Gastrocnemius medialis (tissue), 4 donors: ENCODE measurements at regions not wholly inside any gene's neighbourhood (a gene's known extent, or its start where the extent isn't known, plus 50 kb on each side); places are given as distances from the start of the nearest gene placed in this dataset.

Experiments
- ATAC-seq, 2 donors: fragments of 150-250 bp; one replicate each; pipeline ENCODE4 v1.9.1; 2016
- DNase-seq, 2 donors: peaks; one replicate each; pipeline ENCODE4 v3.0.0-alpha.2; 2019
- H3K27ac ChIP-seq, 4 donors: fragments of 200-600 bp; sonication (generic); 1 replicate in 1 of 4; 2 replicates in 3 of 4; pipeline ENCODE4 v1.5.1; 2016 to 2018; ENCODE audit warnings: mild to moderate bottlenecking in 2 of 4, moderate library complexity in 1 of 4
- H3K27me3 ChIP-seq, 3 donors: fragments of 200-600 bp; sonication (generic) in 2 of 3; 1 replicate in 1 of 3; 2 replicates in 2 of 3; pipeline versions ENCODE4 v1.5.1 to v1.6.0; 2016 to 2019; ENCODE audit warnings: mild to moderate bottlenecking in 1 of 3, moderate library complexity in 1 of 3
- H3K36me3 ChIP-seq, 2 donors: fragments of 200-600 bp; sonication (generic) in 1 of 2; one replicate each; pipeline ENCODE4 v1.5.1; 2017 to 2018
- H3K4me1 ChIP-seq, 2 donors: fragments of 200-600 bp; sonication (generic) in 1 of 2; one replicate each; pipeline ENCODE4 v1.5.1; 2016 to 2017; ENCODE audit warnings: mild to moderate bottlenecking in 2 of 2
- H3K4me3 ChIP-seq, 4 donors: fragments of 200-600 bp; sonication (generic) in 3 of 4; 1 replicate in 1 of 4; 2 replicates in 3 of 4; pipeline ENCODE4 v1.5.1; 2016 to 2019; ENCODE audit warnings: mild to moderate bottlenecking in 2 of 4
- H3K9me3 ChIP-seq, 3 donors: fragments of 200-600 bp; sonication (generic) in 2 of 3; 1 replicate in 1 of 3; 2 replicates in 2 of 3; pipeline ENCODE4 v1.5.1; 2016 to 2019
- POLR2A ChIP-seq, 2 donors: fragments of 450-650 bp; IDR thresholded peaks; one replicate each; pipeline ENCODE4 v1.6.1; 2017; ENCODE audit warnings: antibody characterized with exemption in 2 of 2, mild to moderate bottlenecking in 2 of 2, moderate library complexity in 2 of 2
- in situ Hi-C, 4 donors: fragments of 200-750 bp; cut with MboI; loops; one replicate each; pipeline versions ENCODE4 v1.15.0 to v1.8.0; 2017; ENCODE audit warnings: low sequenced_read_pairs in 4 of 4
- intact Hi-C: fragments of 100-400 bp; cut with DNase I; formaldehyde crosslinking; loops from one replicate; pipeline ENCODE4 v1.15.1; 2023; ENCODE audit warnings: low total_unique reads
- TF ChIP-seq, protein P1 (sequence below), 5 experiments: fragments of 450-650 bp in 3 of 5; fragments of 200-600 bp in 2 of 5; sonication (generic) in 2 of 5; IDR thresholded peaks in 4 of 5; conservative IDR thresholded peaks in 1 of 5; 1 replicate in 4 of 5; 2 replicates in 1 of 5; pipeline ENCODE4 v1.5.1; 2016 to 2019; ENCODE audit warnings: antibody characterized with exemption in 5 of 5, mild to moderate bottlenecking in 3 of 5, moderate library complexity in 3 of 5

DNA sequence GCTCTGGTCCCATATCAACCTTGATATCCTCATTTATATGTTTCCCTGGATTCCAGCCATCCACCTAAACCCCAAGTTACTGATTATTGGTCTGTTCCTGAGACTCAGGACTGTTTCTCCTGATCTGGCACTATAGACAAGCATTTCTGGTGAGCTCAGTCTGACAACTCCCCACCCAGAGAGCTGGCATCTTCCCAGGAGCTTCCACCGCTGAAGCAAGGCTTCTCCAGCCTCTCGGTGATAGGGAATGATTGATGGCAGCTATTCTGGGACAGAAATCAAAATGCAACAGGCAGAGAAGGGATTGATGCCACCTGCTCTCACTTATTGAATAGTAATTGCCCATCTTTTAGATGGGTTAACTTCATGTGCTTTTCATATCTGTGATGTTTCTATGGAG, 169.7 kb upstream of the GGTLC1 start:
- Histone ChIP-seq H3K36me3 (no peaks in the 10 kb centered on the region), H3K27me3 (no peaks in the 10 kb centered on the region), H3K9me3 (no peaks in the 10 kb centered on the region), H3K4me1 (no peaks in the 10 kb centered on the region), H3K4me3 (no peak overlapping the region), H3K27ac (no peak overlapping the region)
- TF ChIP-seq, protein P1, sequence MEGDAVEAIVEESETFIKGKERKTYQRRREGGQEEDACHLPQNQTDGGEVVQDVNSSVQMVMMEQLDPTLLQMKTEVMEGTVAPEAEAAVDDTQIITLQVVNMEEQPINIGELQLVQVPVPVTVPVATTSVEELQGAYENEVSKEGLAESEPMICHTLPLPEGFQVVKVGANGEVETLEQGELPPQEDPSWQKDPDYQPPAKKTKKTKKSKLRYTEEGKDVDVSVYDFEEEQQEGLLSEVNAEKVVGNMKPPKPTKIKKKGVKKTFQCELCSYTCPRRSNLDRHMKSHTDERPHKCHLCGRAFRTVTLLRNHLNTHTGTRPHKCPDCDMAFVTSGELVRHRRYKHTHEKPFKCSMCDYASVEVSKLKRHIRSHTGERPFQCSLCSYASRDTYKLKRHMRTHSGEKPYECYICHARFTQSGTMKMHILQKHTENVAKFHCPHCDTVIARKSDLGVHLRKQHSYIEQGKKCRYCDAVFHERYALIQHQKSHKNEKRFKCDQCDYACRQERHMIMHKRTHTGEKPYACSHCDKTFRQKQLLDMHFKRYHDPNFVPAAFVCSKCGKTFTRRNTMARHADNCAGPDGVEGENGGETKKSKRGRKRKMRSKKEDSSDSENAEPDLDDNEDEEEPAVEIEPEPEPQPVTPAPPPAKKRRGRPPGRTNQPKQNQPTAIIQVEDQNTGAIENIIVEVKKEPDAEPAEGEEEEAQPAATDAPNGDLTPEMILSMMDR (IDR thresholded peaks at IDR 0.05 in 4 of 5, conservative IDR thresholded peaks at IDR 0.05 in 1 of 5) = no peak
- TF ChIP-seq POLR2A (IDR thresholded peaks at IDR 0.05) = no peak
- DNase-seq = no peak
- intact Hi-C loops = no loop called here
- in situ Hi-C loops = loop anchor here in 3 of 4 donors (10.0 to 25.0 kb wide), 4 partner anchors 96 to 757 kb away; partner anchors contain the start of gene SYNDIG1 (in 1 of the 3)
- ATAC-seq = no peak

DNA sequence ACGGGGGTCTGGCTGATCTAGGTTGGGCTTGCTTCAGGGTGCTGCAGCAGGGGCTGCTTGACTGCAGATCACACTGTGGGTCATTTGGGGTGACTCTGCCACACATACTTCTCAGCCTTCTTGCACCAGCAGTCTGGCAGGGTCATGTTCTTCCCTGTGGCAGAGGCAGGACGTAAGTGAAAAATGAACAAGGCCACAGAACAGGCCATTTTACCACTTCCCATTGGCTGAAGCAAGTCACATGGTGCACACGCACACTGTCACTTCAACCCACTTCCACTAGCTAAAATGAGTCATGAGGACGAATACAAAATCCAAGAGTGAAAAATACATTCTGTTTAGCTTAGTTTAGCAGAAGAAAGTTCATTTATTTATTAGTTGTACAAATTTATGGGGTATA, 168.6 kb upstream of the GGTLC1 start:
- DNase-seq (no peak), ATAC-seq (no peak)
- no peaks in the 10 kb centered on the region for H3K36me3 ChIP-seq
- intact Hi-C loops = no loop called here
- no peak overlapping the region for H3K27ac ChIP-seq
- H3K4me1 ChIP-seq = no peaks in the 10 kb centered on the region
- in situ Hi-C loops = loop anchor here in 3 of 4 donors (10.0 to 25.0 kb wide), 4 partner anchors 95 to 758 kb away; partner anchors contain the start of gene SYNDIG1 (in 1 of the 3)
- TF ChIP-seq, protein P1 (IDR thresholded peaks at IDR 0.05 in 4 of 5, conservative IDR thresholded peaks at IDR 0.05 in 1 of 5) = no peak
- TF ChIP-seq POLR2A (IDR thresholded peaks at IDR 0.05) = no peak
- no peaks in the 10 kb centered on the region for H3K27me3 ChIP-seq
- no peaks in the 10 kb centered on the region for H3K9me3 ChIP-seq
- H3K4me3 ChIP-seq = no peak overlapping the region

DNA sequence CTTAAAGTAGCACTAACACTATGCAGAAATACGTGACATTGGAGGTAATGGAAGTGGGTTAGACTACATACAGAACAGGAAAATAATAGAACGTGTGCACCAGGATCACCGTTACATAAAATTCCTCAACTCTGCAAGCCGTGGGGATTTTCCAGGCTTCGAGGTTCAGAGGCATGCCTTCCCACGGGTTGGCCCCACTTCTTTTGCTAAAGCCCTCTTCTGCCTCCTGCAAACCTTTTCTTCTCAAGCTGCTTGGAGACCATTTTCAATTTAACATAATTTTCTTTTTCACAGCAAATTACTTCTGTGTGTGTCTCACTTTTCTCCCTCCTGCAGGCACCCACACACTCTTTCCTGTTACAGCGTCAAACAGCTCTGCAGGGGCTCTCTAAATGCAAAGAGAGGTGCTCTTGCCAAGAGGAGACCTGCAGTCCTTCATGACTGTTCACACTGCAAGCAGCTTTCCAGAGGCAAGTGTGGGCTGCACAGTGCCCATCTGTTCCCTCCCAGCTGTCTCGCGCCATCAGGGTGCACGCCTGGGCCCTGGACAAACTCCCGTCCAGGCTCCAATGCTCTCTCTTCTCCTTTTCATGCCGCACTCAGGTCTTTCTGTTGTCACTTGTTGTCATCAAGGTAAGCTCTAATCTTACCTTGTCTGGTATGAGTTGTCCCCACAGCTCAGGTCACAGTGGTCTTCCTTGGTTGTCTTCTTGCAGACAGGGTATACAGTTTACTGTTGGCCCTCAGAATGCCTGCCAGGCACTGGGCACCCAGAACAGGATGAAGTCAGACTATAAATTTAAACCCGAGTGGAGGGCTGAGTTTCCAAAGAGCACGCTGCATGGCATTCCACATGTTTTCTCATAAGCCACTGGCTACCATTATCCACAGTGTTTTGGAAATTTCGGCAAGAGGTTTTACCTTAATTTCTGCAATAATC, 164.8 kb upstream of the GGTLC1 start:
- intact Hi-C loops = no loop called here
- no peak for DNase-seq
- no peak overlapping the region for H3K4me3 ChIP-seq
- no peak for ATAC-seq
- H3K27ac ChIP-seq = no peak overlapping the region
- no peaks in the 10 kb centered on the region for H3K36me3 ChIP-seq
- TF ChIP-seq, protein P1 (IDR thresholded peaks at IDR 0.05 in 4 of 5, conservative IDR thresholded peaks at IDR 0.05 in 1 of 5) = no peak
- no peak for TF ChIP-seq POLR2A (IDR thresholded peaks at IDR 0.05)
- no peaks in the 10 kb centered on the region for H3K4me1 ChIP-seq
- in situ Hi-C loops = loop anchor here in 3 of 4 donors (10.0 to 25.0 kb wide), 4 partner anchors 91 to 761 kb away; partner anchors contain the start of gene SYNDIG1 (in 1 of the 3)
- no peaks in the 10 kb centered on the region for H3K9me3 ChIP-seq
- no peaks in the 10 kb centered on the region for H3K27me3 ChIP-seq

DNA sequence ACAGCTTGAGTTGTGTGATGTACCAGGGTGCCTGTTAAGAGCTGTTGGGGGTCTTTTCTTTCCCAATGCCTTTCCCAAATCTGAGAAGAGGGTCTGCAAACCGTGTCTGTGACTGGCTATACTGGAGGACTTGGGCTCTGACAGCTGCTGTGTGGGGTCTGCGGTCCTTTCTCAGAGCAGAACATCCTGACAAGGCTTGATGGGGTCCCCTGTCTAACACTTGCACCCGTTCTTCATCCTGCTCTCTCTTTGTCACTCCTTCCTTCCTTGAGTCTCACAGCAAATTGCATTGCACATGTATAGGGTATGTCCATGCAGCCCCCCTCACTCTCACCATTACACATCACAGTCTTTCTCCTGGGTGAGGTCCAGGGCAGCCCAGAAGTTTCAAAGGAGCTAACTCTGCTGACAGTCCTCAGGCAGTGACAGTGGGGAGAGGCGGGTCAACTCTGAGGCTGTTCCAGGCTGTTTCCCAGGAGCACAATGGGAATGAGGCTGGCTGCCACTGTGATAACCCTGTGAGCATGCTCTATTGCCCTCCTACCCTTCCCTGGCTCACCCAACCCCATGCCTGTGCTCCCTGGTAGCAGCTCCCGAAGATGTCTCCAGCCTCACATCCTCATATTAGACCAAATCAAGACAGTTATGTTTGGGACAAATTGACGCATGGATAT, 163.2 kb upstream of the GGTLC1 start:
- DNase-seq (no peak), ATAC-seq (no peak)
- intact Hi-C loops = no loop called here
- in situ Hi-C loops = loop anchor here in 3 of 4 donors (10.0 to 25.0 kb wide), 4 partner anchors 89 to 763 kb away; partner anchors contain the start of gene SYNDIG1 (in 1 of the 3)
- H3K27ac ChIP-seq = no peak overlapping the region
- no peak overlapping the region for H3K4me3 ChIP-seq
- H3K36me3 ChIP-seq = no peaks in the 10 kb centered on the region
- TF ChIP-seq, protein P1 (IDR thresholded peaks at IDR 0.05 in 4 of 5, conservative IDR thresholded peaks at IDR 0.05 in 1 of 5) = no peak
- TF ChIP-seq POLR2A (IDR thresholded peaks at IDR 0.05) = no peak
- no peaks in the 10 kb centered on the region for H3K9me3 ChIP-seq
- H3K27me3 ChIP-seq = no peaks in the 10 kb centered on the region
- no peaks in the 10 kb centered on the region for H3K4me1 ChIP-seq
